Caco-2 (cell line): ENCODE measurements at regions not wholly inside any gene's neighbourhood (a gene's known extent, or its start where the extent isn't known, plus 50 kb on each side); places are given as distances from the start of the nearest gene placed in this dataset.

ENCODE experiments used
- BruUV-seq: library from RNA; stranded (reverse); fragments of 400-500 nt; replicated peaks from 2 replicates; lab custom pipeline; 2021; lab: Mats Ljungman, UMichigan
- CTCF ChIA-PET: fragments of 300-600 bp; sonication (Branson Sonifier 250); formaldehyde crosslinking; loops from one replicate; lab custom pipeline; 2022; ENCODE audit warnings: antibody characterized with exemption; lab: Charles Lee
- POLR2A ChIA-PET: fragments of 300-600 bp; sonication (Branson Sonifier 250); formaldehyde crosslinking; loops from one replicate; lab custom pipeline; 2022; ENCODE audit warnings: antibody characterized with exemption; lab: Charles Lee
- DNase-seq, 2 experiments: peaks; one replicate each; pipeline versions ENCODE4 v3.0.0 to v3.0.0-alpha.2; 2020 to 2022
- H3K27me3 ChIP-seq: replicated peaks from 2 replicates; pipeline ENCODE4 v1.6.0; 2011; ENCODE audit warnings: low read length; ENCODE audit not compliant: control insufficient read depth, insufficient read depth
- H3K36me3 ChIP-seq: 2 replicates; pipeline ENCODE4 v1.5.1; 2011; ENCODE audit warnings: low read length; ENCODE audit not compliant: control insufficient read depth, insufficient read depth
- H3K4me1 ChIP-seq: fragments of 250-450 bp; sonication (Bioruptor Pico); 2 replicates; pipeline ENCODE4 v1.5.1; 2020; ENCODE audit warnings: mild to moderate bottlenecking
- H3K4me3 ChIP-seq: 2 replicates; pipeline ENCODE4 v1.5.1; 2011; ENCODE audit warnings: low read depth, mild to moderate bottlenecking, control low read depth, low read length
- H3K9me3 ChIP-seq: fragments of 250-450 bp; sonication (Bioruptor Pico); 2 replicates; pipeline ENCODE4 v1.5.1; 2020; ENCODE audit warnings: mild to moderate bottlenecking, moderate library complexity
- H3K27ac Mint-ChIP-seq: one replicate; pipeline ENCODE4 v1.8.0; 2022; ENCODE audit warnings: mixed read lengths; ENCODE audit not compliant: unreplicated experiment
- H3K27me3 Mint-ChIP-seq: one replicate; pipeline ENCODE4 v1.8.0; 2022; ENCODE audit warnings: mixed read lengths; ENCODE audit not compliant: insufficient read depth, unreplicated experiment
- H3K36me3 Mint-ChIP-seq: one replicate; pipeline ENCODE4 v1.8.0; 2022; ENCODE audit warnings: mild to moderate bottlenecking, mixed read lengths; ENCODE audit not compliant: insufficient read depth, unreplicated experiment
- H3K4me1 Mint-ChIP-seq: one replicate; pipeline ENCODE4 v1.8.0; 2022; ENCODE audit warnings: low read depth, mixed read lengths; ENCODE audit not compliant: unreplicated experiment
- H3K4me3 Mint-ChIP-seq: one replicate; pipeline ENCODE4 v1.8.0; 2022; ENCODE audit warnings: mild to moderate bottlenecking, moderate library complexity, mixed read lengths; ENCODE audit not compliant: unreplicated experiment
- H3K9me3 Mint-ChIP-seq: one replicate; pipeline ENCODE4 v1.8.0; 2022; ENCODE audit warnings: mixed read lengths; ENCODE audit not compliant: unreplicated experiment
- CTCF ChIP-seq, 2 experiments: fragments of 200-600 bp in 1 of 2; IDR thresholded peaks; 1 replicate in 1 of 2; 2 replicates in 1 of 2; pipeline versions ENCODE4 v1.5.1 to v1.8.0; 2011 to 2022; ENCODE audit warnings: antibody characterized with exemption in 1 of 2, control low read depth in 1 of 2, inconsistent platforms in 1 of 2, low read depth in 1 of 2, low read length in 1 of 2, mild to moderate bottlenecking in 1 of 2, moderate library complexity in 1 of 2; ENCODE audit not compliant: insufficient read depth in 1 of 2, severe bottlenecking in 1 of 2, unreplicated experiment in 1 of 2
- intact Hi-C: fragments of 100-400 bp; cut with micrococcal nuclease; formaldehyde crosslinking; loops from one replicate; pipeline ENCODE4 v1.10.0; 2022; ENCODE audit not compliant: unreplicated experiment

DNA sequence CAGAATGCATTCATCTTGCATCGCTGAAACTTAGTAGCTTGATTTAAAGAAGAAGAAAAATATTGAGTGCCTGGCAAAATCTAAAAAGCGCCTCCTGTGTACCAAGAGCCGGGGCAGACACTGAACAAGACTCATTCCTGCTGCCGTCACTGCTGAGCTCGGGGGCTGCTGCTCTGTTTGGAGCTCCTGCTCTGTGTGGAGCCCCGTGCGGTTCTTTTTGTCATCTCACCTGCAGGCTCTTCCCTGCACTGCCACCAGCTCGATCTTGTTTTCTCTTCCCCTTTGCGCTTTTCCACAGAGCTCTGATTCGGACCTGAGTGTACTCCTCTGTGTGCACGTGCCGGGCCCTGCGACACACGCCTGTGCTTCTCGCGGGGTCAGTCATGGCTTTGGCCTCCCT, 462.1 kb upstream of the DPP6 start:
- H3K27ac Mint-ChIP-seq = no peak overlapping the region
- 0 out of 2 replicates have a peak, but pooled peaks cover 2% of the 10 kb centered on the region for H3K9me3 ChIP-seq
- ChIA-PET CTCF (no interaction called here), POLR2A (no interaction called here)
- no peak for DNase-seq
- peaks cover 5% of the 10 kb centered on the region for H3K9me3 Mint-ChIP-seq
- no peaks in the 10 kb centered on the region for H3K36me3 ChIP-seq
- intact Hi-C loops = no loop called here
- H3K4me1 ChIP-seq = no peaks in the 10 kb centered on the region
- H3K4me3 Mint-ChIP-seq = no peak overlapping the region
- no peak for TF ChIP-seq CTCF (IDR thresholded peaks at IDR 0.05; ENCODE audit: insufficient read depth in 1 of 2, low read depth in 1 of 2, low read length in 1 of 2, severe bottlenecking in 1 of 2, unreplicated experiment in 1 of 2)
- no peak overlapping the region for H3K4me3 ChIP-seq
- H3K27me3 Mint-ChIP-seq = no peaks in the 10 kb centered on the region
- H3K27me3 ChIP-seq = no peaks in the 10 kb centered on the region
- BruUV-seq = no TSS peak
- no peaks in the 10 kb centered on the region for H3K36me3 Mint-ChIP-seq
- H3K4me1 Mint-ChIP-seq = no peaks in the 10 kb centered on the region

DNA sequence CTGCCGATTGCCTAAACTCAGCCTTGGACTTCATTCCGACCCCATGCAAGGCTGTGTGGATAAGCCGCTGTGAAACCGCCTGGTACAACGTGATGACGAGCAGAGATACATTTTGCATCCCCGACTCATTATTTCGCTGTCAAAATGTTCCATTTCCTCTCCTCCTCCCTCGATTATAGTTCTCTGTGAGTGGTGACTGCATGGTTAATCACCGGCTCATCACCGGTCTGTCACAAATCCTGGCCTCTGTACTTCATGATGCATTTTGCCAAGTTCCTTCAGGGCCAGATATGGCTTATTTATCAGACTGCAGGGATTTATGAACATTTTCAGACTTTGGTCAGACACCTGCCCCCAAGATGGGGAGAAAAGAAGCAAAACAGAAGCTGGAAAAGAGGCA, 461.6 kb upstream of the DPP6 start:
- Histone ChIP-seq H3K4me3 (no peak overlapping the region), H3K4me1 (no peaks in the 10 kb centered on the region), H3K36me3 (no peaks in the 10 kb centered on the region), H3K9me3 (0 out of 2 replicates have a peak, but pooled peaks cover 2% of the 10 kb centered on the region), H3K27me3 (no peaks in the 10 kb centered on the region)
- BruUV-seq = no TSS peak
- intact Hi-C loops = no loop called here
- Mint-ChIP-seq H3K4me1 (no peaks in the 10 kb centered on the region), H3K27me3 (no peaks in the 10 kb centered on the region), H3K36me3 (no peaks in the 10 kb centered on the region), H3K4me3 (no peak overlapping the region), H3K27ac (no peak overlapping the region), H3K9me3 (peaks cover 10% of the 10 kb centered on the region)
- no peak for DNase-seq
- TF ChIP-seq CTCF (IDR thresholded peaks at IDR 0.05; ENCODE audit: insufficient read depth in 1 of 2, low read depth in 1 of 2, low read length in 1 of 2, severe bottlenecking in 1 of 2, unreplicated experiment in 1 of 2) = no peak
- ChIA-PET CTCF (no interaction called here), POLR2A (no interaction called here)

GRCh38 chr7:153607354-153607753, 444.8 kb upstream of the DPP6 start:
- peaks cover 31% of the 10 kb centered on the region for H3K9me3 Mint-ChIP-seq
- CTCF ChIA-PET = no interaction called here

More at GRCh38 chr7:153607354-153607753, 444.8 kb upstream of the DPP6 start:
- Mint-ChIP-seq H3K4me1 (no peaks in the 10 kb centered on the region), H3K27me3 (no peaks in the 10 kb centered on the region), H3K4me3 (no peak overlapping the region), H3K36me3 (no peaks in the 10 kb centered on the region), H3K27ac (no peak overlapping the region)
- TF ChIP-seq CTCF (IDR thresholded peaks at IDR 0.05; ENCODE audit: insufficient read depth in 1 of 2, low read depth in 1 of 2, low read length in 1 of 2, severe bottlenecking in 1 of 2, unreplicated experiment in 1 of 2) = no peak
- H3K36me3 ChIP-seq = no peaks in the 10 kb centered on the region
- POLR2A ChIA-PET = no interaction called here
- DNase-seq = no peak
- intact Hi-C loops = no loop called here
- BruUV-seq = no TSS peak
- peaks cover 4% of the 10 kb centered on the region; the same call in 1 of the 2 replicates for H3K9me3 ChIP-seq
- no peak overlapping the region for H3K4me3 ChIP-seq
- H3K4me1 ChIP-seq = no peaks in the 10 kb centered on the region
- no peaks in the 10 kb centered on the region for H3K27me3 ChIP-seq
